HG02852 (cell line): ENCODE measurements at regions not wholly inside any gene's neighbourhood (a gene's known extent, or its start where the extent isn't known, plus 50 kb on each side); places are given as distances from the start of the nearest gene placed in this dataset.
A peak's percentile ranks its signal among the peaks of the same experiment; 100 is the strongest.
"Not testable (repeated sequence)": the region's sequence is repeated elsewhere in the genome, so short reads cannot be mapped to it uniquely, and the experiment has no call there.

Source experiments
- ATAC-seq: cut with Tn5 transposase; IDR thresholded peaks from one replicate; pipeline ENCODE4 v1.9.1; 2021; ENCODE audit warnings: mild to moderate bottlenecking, moderate library complexity; ENCODE audit not compliant: unreplicated experiment

DNA sequence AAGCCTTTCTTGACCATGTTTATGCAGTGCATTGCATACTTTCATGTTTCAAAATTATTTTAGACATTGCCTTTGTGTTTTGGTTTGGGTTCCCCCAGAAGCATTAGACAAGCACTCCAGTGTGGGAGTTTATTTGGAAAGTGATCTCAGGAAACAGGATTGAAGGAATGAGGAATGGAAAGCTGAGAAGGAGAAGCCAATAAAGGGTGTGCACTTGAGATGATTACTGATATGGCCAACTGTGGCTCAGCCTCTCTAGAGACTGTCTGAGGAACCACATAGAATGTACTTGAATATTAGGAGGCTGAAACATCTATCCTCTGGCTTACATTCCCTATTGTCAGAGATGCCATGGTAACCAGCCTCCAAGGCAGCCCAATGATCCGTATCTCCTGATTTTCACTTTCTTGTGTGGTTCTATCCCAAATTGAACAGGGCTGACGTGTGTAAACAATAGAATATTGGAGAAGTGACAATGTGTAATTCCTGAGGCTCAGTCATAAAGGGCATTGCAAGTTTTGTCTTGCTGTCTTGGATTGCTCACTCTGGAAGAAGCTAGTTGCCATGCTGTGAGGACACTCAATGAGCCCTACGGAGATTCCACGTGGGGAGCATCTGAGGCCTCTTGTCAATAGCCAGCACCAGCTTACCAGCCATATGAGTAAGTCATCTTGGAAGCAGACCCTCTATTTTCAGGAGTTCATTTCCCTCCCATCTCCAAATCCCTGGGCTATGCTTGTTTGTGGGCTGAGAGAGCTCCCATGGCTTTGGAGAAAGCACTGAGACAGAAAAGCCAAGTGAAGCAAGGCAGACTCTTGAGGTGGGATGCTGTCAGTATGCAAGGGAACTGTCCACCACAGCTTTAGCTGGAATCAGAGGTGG is 84.7 kb downstream of the SCN11A start:
- no peak for ATAC-seq

DNA sequence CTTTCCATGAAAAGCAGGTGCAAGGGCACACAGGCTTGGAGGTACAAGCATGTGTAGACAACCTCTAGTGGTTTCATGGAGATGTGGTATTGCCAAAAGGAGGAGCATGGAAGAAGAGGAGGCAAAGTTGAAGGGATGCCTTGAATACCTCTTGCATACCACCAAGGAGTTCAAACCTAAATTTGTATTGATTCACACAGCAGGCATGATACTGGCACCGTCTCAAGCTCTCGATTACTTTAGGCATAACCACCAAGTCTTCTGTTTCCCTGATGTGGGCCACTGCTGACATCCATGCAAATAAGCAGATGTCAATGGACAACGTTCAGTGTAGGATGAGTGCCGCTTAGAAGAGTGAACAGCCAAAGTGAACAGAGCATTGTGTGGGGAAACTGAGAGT is 87.1 kb downstream of the SCN11A start:
- ATAC-seq, result no peak

DNA sequence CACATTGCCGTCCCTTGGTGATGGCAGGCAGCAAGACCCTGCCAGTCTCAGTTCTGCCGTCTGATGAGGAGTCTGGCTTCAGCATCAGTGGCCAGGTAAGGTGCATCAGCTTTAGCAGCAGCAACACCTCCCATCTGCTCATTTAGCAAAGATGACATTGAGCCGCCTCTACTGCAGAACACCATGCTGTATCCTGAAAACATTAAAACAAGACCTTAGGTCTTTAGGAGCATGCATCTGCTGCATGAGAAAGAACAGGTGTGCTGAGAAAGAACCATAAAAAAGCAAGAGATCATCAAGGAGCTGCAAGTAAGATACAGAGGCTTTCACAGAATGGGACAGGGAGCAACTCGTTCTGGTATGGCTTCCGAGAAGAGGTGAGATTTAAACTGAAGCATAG is 87.5 kb downstream of the SCN11A start:
- ATAC-seq, result no peak

DNA sequence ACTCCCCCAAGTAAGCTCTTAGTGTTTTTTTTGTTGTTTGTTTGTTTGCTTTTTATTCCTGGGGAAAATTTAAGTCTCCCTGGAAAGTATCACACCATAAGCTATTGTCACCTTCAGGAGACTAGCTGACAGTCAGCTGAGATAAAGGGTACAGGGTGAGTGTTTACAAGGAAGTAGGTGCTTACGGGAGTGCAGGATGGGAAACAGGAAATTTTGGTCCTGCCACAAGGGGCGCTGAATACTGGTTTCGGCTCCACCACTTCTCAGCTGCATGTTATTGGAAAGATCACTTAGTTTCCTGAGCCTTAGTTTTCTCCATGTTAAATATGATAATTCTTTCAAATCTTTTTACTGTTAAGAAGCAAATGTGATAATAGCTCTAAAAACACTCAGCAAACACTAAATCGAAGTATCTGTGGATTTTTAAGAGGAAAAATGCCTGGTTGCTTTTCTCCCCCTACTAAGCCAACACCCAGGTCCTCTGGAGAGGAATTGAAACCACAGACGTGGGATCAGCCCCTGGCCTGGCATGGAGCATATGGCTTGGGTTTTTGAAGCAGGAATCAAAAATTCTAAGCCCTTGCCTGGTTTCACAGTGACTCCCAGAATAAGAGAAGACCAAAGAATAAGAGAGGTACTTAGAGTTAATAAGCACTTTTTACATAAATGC is 90.7 kb downstream of the SCN11A start:
- ATAC-seq, result peak; percentile 57

DNA sequence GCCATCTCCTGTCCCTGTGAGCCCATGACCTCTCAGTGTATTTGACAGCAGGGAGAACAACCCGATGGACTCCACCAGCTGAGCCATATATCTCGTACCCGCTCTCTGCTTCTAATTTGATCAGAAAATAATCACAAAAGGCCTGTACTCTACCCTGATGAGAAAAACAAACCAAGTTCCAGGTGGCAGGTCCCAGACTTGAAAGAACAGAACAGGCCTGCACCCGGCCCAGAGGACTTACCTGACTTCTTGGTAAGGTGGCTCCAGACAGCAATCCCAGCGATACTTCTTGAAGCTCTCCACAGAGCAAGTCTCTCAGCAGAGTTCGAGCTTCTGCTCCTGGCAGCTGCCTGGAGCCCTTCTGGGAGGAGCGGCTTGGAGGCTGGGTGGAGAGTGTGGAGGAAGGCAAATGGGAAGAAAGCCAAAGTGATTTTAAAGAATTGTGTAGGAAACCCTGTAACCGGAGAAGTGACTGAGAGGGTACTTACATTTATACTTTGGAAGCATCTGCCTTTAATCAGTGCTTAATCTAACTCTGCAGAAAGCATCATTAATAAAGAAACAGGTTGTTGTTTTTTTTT is 91.6 kb downstream of the SCN11A start:
- ATAC-seq, result no peak

DNA sequence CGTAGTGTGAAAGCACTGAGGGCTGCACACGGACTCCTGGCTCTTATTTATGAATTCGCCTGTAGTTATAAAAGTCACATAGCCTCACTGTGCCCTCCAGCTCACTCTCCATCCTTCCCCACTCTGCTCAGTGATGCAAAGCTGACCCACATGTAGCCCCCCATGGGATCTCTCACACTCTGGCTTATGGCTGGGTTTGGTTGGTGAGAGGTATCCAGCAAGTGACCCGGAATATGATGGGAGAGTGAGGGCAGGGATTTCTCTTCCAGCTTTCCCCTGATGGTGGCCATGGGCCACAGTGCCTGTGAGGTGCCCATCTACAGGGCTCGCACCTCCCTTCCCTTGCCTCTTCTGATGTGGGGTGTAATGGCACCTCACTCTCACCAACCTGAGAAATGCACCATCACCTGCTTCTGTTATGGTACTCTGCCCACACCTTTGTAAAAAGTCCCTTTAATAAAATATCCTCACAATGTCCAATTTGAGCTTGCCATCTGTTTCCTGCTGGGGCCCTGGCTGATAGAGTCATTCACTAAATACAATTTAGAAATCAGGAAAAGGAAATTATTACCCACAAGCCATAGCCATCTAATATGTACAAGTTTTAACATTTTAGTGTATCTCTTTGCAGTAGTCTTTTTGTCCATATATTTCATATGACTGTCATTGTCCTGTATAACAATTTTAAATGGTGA is 93.6 kb downstream of the SCN11A start:
- no peak for ATAC-seq

DNA sequence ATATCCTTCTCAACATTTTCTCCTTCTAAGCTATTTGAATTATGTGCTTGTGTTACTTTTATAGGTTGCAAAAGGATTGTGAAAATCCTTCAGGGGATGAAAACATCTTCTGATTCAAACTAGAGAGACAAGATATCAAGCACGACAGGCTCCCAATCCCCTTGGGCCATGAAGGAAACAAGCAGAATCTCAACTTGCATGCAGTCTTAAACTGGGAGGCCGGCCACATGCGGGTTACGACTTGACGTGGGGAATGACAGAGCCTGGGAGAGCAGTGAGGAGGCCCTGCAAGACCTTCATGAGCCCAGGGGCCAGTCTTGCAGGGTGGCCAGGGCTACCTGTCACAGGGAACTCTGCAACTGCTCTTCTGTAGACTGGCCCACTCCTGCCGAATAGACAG is 94.4 kb downstream of the SCN11A start:
- ATAC-seq, result no peak

DNA sequence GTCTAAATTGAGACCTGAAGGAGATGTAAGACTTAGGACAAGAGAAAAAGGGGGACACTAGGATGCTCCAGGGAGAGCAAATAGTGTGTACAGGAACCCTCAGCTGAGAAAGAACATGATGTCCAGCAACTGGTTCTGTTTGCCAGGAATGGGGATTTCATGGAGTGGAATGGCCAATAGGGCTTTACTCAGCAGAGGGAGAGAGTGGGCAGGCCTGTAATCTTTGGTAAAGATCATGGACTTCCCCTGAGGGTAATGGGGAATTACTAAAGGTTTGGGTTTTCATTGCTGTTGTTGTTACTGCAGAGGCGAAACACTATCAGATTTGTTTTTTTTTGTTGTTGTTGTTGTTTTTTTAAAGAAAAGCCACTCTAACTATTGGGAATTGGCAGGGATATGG is 99.0 kb downstream of the SCN11A start:
- ATAC-seq, result no peak

DNA sequence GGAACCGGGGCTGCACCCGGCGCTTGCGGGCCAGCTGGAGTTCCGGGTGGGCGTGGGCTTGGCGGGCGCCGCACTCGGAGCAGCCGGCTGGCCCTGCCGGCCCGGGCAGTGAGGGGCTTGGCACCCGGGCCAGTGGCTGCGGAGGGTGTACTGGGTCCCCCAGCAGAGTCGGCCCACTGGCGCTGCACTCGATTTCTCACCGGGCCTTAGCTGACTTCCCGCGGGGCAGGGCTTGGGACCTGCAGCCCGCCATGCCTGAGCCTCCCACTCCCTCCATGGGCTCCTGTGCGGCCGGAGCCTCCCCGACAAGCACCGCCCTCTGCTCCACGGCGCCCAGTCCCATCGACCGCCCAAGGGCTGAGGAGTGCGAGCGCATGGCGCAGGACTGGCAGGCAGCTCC is 100.6 kb downstream of the SCN11A start:
- not testable (repeated sequence) for ATAC-seq

DNA sequence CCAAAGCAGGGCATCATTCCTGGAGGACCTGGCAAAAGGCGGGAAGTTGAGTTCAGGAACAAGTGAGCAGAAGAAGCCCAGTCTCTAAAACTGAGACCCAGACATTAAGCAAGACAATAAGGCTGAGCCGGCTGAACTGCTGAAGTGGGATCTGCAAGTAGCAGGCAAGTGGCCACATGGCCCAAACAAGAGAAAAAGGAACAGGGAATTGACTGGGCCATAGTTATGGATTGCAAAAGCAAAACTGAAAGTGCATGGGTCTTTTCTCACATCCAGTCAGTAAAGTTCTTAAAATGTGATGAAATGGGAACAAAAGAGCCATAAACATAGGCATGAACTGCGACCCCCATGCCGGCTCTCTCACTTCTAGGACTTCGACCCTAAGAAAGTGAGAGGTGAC is 101.2 kb downstream of the SCN11A start:
- ATAC-seq, result no peak

DNA sequence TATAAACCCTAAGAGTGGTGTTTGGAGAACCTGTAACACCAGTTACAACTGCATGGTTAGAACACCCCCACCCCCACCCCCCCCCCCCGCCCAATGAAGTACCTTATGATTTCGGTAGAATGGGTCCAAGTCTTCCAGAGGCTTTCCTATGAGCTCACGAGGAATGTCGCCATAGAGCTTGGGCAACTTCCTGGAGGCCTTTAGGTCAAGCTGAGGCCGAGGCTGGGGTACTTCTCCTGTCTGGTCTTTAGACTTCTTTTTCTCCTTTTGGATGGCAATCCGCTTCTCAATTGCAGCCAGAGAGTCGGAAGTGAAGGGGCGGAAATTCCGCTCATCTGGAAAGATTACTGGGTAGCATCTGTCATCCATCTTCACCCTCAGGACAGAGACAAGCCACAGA is 101.8 kb downstream of the SCN11A start:
- ATAC-seq, result no peak

DNA sequence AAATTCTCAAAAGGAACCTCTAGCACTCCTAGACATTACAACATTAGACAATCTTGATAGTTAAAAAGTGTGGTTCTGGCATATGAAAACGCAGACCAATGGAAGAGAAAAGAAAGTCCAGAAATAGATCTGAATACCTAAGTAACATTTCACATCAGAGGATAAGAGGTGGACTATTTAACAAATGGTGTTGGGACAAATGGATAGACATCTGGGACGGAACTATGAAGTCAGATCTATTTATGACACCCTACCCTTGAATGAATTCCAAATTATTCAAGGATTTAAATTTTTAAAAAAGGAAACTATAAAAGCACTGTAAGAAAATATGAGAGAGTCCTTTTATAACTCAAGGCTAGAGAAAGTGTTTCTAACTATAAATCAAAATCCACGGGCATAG is 111.3 kb downstream of the SCN11A start:
- ATAC-seq, result no peak

DNA sequence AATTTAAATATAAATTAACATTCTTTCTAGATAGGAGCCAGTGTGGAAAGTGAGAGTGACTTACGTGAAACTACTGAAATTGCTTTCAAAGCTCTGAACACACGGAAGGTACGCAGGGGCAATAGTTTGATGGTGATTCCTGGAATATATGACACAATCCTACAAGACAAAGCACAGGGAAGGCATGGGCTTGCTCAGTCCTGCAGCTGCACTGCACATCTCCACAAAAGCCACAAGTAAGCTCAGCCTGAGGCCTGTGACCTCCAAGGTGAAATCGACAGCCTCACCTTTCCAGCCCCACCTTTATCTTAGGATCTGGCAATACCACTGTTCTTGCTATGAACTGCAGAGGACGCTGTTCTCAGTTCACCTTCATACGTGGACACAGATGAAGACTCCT is 109.3 kb upstream of the SCN10A start:
- ATAC-seq, result no peak

DNA sequence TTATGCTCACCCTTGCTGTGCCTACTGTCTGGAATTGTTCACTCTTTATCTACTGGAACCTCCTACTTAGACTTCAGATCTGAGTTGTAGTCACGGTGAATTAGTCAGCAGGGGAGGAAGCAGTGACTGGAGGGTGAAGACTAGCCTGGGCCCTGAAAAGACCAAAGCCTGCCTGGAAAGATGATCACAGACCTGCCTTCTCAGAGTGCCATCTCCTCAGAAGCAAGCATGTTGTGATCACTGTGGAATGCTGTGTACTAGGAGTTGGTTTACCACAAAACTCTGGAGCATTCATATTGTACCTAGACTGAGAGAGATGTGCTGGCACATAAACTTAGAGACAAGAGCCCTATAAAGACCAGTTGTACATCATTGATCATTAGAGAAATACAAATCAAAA is 100.7 kb upstream of the SCN10A start:
- no peak for ATAC-seq

DNA sequence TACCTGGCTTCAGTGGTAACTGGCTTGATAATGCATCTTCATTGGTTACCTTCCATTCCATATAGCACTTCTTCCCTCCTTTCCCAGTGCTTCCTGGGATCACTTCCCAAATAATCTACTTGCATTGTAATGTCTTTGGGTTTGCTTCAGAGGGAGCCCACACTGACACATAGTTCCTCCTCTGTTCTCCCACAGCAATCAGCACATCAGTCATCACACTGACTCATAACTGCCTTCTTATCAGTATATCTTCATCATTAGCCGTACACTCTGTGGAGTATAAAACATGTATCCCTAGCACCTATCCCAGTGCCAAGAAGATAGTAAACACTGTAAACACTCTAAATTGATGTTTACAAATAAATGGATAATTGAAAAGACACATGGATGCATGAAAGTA is 91.4 kb upstream of the SCN10A start:
- no peak for ATAC-seq

DNA sequence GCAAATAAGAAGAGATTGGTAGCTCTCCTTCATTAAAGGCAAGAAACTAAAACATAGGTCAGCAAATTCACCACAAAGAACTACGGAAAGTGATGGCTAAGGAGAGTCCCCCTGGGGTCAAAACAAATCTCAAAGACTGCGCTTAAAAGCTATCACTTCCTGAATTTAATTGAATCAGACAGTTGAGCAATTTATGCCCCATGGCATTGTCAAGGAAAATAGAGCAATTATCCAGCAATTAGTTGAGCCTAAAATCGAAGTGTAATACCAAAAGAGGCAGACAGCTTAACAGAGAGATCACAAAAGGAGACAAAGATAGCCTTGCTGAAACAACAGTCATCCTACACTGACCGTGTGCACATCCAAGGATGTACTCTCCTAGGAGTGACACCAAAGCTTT is 74.4 kb upstream of the SCN10A start:
- ATAC-seq, result no peak

DNA sequence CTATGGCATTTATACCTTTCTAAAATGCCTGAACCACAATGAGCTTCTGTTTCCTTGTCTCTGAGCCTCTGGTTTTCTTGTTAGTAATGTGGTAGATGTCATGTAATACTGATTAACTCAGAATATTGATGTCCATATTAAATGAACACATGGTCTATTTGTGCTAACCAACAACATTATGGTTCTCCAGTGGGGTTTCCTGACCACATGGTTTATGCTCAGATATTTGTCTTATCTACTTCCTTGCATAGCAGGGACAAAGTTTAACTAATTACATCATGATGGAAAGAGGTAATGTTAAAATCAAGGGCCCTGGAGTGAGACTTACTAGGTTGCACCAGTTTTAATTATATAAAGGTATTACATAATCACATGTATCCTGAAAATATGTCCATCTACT is 62.6 kb upstream of the SCN10A start:
- no peak for ATAC-seq
